Smooth muscle cell (in vitro differentiated cells): ENCODE measurements at regions not wholly inside any gene's neighbourhood (a gene's known extent, or its start where the extent isn't known, plus 50 kb on each side); places are given as distances from the start of the nearest gene placed in this dataset.

Source experiments
- DNase-seq: peaks from one replicate; lab custom pipeline; 2025; ENCODE audit not compliant: unreplicated experiment; lab: John Stamatoyannopoulos, UW
- H2AFZ ChIP-seq: fragments of 200-600 bp; sonication (generic); 2 replicates; pipeline ENCODE4 v1.6.0; 2016; ENCODE audit warnings: antibody characterized with exemption, low read depth, mild to moderate bottlenecking
- H3F3A ChIP-seq: fragments of 200-600 bp; sonication (generic); 2 replicates; pipeline ENCODE4 v1.6.0; 2017; ENCODE audit warnings: antibody characterized with exemption, low read depth
- H3K27ac ChIP-seq: fragments of 200-600 bp; sonication (generic); 2 replicates; pipeline ENCODE4 v1.5.1; 2016; ENCODE audit warnings: low read depth, mild to moderate bottlenecking
- H3K27me3 ChIP-seq: fragments of 200-600 bp; sonication (generic); 2 replicates; pipeline ENCODE4 v1.6.1; 2016; ENCODE audit warnings: low read depth, mild to moderate bottlenecking
- H3K36me3 ChIP-seq: fragments of 200-600 bp; sonication (generic); 2 replicates; pipeline ENCODE4 v1.5.1; 2016; ENCODE audit warnings: low read depth
- H3K4me1 ChIP-seq: fragments of 200-600 bp; sonication (generic); 2 replicates; pipeline ENCODE4 v1.5.1; 2016; ENCODE audit warnings: low read depth
- H3K4me2 ChIP-seq: fragments of 200-600 bp; sonication (generic); 2 replicates; pipeline ENCODE4 v1.6.0; 2016; ENCODE audit warnings: mild to moderate bottlenecking
- H3K4me3 ChIP-seq: fragments of 200-600 bp; sonication (generic); 2 replicates; pipeline ENCODE4 v1.5.1; 2016; ENCODE audit warnings: mild to moderate bottlenecking
- H3K79me2 ChIP-seq: fragments of 200-600 bp; sonication (generic); 2 replicates; pipeline ENCODE4 v1.6.0; 2016; ENCODE audit warnings: low read depth, mild to moderate bottlenecking
- H3K9ac ChIP-seq: fragments of 200-600 bp; sonication (generic); 2 replicates; pipeline ENCODE4 v1.6.0; 2016; ENCODE audit warnings: low read depth
- H3K9me3 ChIP-seq: fragments of 200-600 bp; sonication (generic); replicated peaks from 2 replicates; pipeline ENCODE4 v1.5.1; 2016; ENCODE audit warnings: low read depth
- H4K20me1 ChIP-seq: fragments of 200-600 bp; sonication (generic); 2 replicates; pipeline ENCODE4 v1.6.0; 2016; ENCODE audit warnings: low read depth
- WGBS: methylation state at CpG from one replicate; pipeline ENCODE4 v1.1.7; 2016; ENCODE audit warnings: low lambda C conversion rate; 5-methylcytosine and 5-hydroxymethylcytosine counted together
- TF ChIP-seq, protein P1 (sequence below): fragments of 200-600 bp; sonication (generic); IDR thresholded peaks from 2 replicates; pipeline ENCODE4 v1.5.1; 2017; ENCODE audit warnings: borderline replicate concordance, mild to moderate bottlenecking, antibody characterized with exemption; ENCODE audit not compliant: insufficient read depth, poor library complexity, severe bottlenecking

DNA sequence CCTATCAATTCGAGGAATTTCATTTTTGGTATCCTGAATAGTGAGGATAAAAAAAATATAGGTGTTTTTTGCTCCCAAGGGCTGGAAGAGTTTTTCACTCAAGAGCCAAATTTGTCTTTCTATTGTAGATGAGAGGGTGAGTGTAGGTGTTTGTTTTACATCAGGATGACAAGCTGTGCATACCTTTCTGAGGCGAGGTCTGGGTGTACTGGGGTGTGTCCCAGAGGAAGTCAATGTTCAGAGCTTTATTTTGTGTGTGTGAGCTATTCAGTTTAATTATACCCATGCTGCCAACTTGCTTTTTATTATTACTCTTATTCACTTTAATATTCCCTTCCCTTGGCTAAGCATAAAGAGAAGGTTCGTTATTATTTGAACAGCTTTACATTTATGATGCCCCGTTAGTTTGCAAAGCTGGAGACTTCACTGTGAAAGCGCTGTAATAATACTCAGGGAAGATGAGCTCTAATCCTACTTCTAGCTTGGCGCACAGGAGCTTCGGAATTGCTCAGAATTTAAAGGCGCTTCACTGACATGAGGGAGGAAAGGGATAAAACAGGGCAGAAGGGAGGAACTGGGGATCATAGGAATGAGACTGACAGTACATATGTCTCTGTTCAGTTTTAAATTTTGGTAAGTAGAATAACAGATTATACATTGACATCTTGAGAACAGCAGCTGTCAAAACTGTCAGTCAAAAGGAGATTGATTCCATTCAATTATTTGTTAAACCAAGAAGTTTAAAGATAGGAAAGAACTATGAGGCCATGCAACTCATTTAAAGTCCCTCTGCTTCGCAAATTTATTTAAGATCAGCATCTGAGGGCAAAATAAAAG is 117.7 kb upstream of the TP63 start:
- Histone ChIP-seq H3K27ac (no peak overlapping the region), H3K4me1 (no peaks in the 10 kb centered on the region), H3F3A (no peaks in the 10 kb centered on the region), H3K27me3 (no peaks in the 10 kb centered on the region), H3K4me2 (no peak overlapping the region), H4K20me1 (no peaks in the 10 kb centered on the region), H3K79me2 (no peaks in the 10 kb centered on the region), H2AFZ (no peak overlapping the region), H3K36me3 (no peaks in the 10 kb centered on the region), H3K9me3 (peaks cover 2% of the 10 kb centered on the region), H3K4me3 (no peak overlapping the region), H3K9ac (no peak overlapping the region)
- TF ChIP-seq, protein P1, sequence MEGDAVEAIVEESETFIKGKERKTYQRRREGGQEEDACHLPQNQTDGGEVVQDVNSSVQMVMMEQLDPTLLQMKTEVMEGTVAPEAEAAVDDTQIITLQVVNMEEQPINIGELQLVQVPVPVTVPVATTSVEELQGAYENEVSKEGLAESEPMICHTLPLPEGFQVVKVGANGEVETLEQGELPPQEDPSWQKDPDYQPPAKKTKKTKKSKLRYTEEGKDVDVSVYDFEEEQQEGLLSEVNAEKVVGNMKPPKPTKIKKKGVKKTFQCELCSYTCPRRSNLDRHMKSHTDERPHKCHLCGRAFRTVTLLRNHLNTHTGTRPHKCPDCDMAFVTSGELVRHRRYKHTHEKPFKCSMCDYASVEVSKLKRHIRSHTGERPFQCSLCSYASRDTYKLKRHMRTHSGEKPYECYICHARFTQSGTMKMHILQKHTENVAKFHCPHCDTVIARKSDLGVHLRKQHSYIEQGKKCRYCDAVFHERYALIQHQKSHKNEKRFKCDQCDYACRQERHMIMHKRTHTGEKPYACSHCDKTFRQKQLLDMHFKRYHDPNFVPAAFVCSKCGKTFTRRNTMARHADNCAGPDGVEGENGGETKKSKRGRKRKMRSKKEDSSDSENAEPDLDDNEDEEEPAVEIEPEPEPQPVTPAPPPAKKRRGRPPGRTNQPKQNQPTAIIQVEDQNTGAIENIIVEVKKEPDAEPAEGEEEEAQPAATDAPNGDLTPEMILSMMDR, result no peak
- no peak for DNase-seq
- 79% methylated on average over 9 of the region's 9 CpGs for WGBS

DNA sequence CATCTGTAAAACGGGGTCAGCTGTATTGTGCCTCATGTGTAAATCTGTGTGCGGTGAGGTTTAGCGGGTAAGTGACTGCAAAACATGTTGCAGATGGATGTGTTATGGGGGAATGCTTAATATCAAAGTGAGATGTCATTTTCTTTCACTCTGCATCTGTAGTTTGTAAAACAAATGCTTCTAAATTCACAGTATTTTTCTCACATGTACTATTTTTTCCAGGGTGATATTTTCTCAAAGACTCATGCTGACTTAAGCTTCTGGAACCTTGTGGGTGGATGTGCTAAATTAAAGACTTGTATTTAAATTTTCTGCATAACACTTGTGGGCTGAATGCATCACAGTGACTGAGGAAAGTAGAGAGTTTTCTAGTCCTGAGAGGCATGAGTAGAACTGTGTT is 115.2 kb upstream of the TP63 start:
- Histone ChIP-seq H3K9ac (no peak overlapping the region), H4K20me1 (no peaks in the 10 kb centered on the region), H3K4me2 (no peak overlapping the region), H3K4me3 (no peak overlapping the region), H3K36me3 (no peaks in the 10 kb centered on the region), H3K79me2 (no peaks in the 10 kb centered on the region), H3K27me3 (no peaks in the 10 kb centered on the region), H3K27ac (no peak overlapping the region), H2AFZ (no peak overlapping the region), H3K4me1 (no peaks in the 10 kb centered on the region), H3F3A (no peaks in the 10 kb centered on the region), H3K9me3 (peaks cover 11% of the 10 kb centered on the region)
- WGBS, result 69% methylated on average over 3 of the region's 3 CpGs
- DNase-seq, result no peak
- TF ChIP-seq, protein P1, result no peak

DNA sequence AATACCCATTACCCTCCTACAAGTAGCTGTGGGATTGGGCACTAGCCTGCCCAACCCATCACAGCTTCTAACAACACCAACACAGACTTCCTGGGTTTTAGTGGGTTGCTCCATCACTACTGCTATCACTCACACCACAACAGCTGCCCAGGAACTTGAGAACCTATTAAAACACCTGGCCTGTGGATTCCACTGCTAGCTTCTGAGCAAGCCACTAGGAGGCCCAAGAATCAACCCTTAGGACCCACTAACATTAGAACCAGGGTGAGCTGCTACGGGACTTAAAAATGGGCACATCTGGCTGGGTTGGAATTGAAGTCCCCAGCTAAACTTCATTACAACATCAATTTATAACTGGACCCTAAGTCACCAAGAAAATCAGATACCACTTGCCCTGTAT is 113.2 kb upstream of the TP63 start:
- peaks cover 11% of the 10 kb centered on the region for H3K9me3 ChIP-seq
- H3K4me2 ChIP-seq, result no peak overlapping the region
- no peak overlapping the region for H3K4me3 ChIP-seq
- DNase-seq, result no peak
- no peaks in the 10 kb centered on the region for H3F3A ChIP-seq
- no peaks in the 10 kb centered on the region for H3K4me1 ChIP-seq
- H3K9ac ChIP-seq, result no peak overlapping the region
- no peaks in the 10 kb centered on the region for H3K36me3 ChIP-seq
- TF ChIP-seq, protein P1, result no peak
- no peak overlapping the region for H2AFZ ChIP-seq
- no peaks in the 10 kb centered on the region for H3K27me3 ChIP-seq
- no peaks in the 10 kb centered on the region for H4K20me1 ChIP-seq
- no peak overlapping the region for H3K27ac ChIP-seq
- no peaks in the 10 kb centered on the region for H3K79me2 ChIP-seq
- WGBS, result 88% methylated on average over 1 of the region's 1 CpG

DNA sequence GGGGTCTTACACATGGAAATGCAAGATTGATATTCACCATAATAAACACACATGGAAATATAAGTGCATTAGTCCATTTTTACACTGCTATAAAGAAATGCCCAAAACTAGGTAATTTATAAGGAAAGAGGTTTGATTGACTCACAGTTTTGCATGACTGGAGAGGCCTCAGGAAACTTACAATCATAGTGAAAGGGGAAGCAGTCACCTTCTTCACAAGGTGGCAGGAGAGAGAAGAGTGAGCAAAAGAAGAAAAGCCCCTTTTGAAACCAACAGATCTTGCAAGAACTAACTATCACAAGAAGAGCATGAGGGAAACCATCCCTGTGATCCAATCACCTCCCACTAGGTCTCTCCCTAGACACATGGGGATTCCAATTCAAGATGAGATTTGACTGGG is 111.7 kb upstream of the TP63 start:
- no peak for DNase-seq
- H3K9ac ChIP-seq, result no peak overlapping the region
- no peak overlapping the region for H3K27ac ChIP-seq
- H3K4me1 ChIP-seq, result no peaks in the 10 kb centered on the region
- H3K9me3 ChIP-seq, result peaks cover 11% of the 10 kb centered on the region
- no peaks in the 10 kb centered on the region for H3K27me3 ChIP-seq
- H3K4me3 ChIP-seq, result no peak overlapping the region
- TF ChIP-seq, protein P1, result no peak
- no peaks in the 10 kb centered on the region for H3K36me3 ChIP-seq
- no peak overlapping the region for H3K4me2 ChIP-seq
- H3K79me2 ChIP-seq, result no peaks in the 10 kb centered on the region
- H2AFZ ChIP-seq, result no peak overlapping the region
- H4K20me1 ChIP-seq, result no peaks in the 10 kb centered on the region
- no peaks in the 10 kb centered on the region for H3F3A ChIP-seq
